GM12873 (cell line): ENCODE measurements at regions not wholly inside any gene's neighbourhood (a gene's known extent, or its start where the extent isn't known, plus 50 kb on each side); places are given as distances from the start of the nearest gene placed in this dataset.

Experiments used
- TF ChIP-seq, protein P1 (sequence below): IDR thresholded peaks from 2 replicates; pipeline ENCODE4 v1.5.1; 2012; ENCODE audit warnings: low read depth, mild to moderate bottlenecking, moderate library complexity, low read length, control low read depth; ENCODE audit not compliant: insufficient read depth; ENCODE audit errors: missing control alignments

DNA sequence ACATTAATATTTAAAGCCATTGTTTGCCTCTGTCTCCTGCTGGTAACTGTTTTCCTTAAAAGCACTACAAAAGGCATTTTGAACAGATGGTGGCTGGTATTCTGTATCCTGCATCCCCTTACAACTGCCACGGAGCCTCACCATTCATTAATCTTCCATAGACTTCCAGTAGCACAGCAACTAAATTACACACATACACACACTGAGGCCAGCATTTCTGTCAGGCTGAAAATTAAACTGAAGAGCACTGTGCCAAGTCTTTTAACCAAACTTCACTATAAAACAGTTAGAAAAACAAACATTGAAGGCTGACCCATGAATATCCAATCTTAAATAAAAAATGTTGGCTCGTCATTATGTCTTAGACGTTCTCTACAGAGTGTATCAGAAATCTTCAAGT lies 697.8 kb downstream of the DACH1 start:
- TF ChIP-seq, protein P1, sequence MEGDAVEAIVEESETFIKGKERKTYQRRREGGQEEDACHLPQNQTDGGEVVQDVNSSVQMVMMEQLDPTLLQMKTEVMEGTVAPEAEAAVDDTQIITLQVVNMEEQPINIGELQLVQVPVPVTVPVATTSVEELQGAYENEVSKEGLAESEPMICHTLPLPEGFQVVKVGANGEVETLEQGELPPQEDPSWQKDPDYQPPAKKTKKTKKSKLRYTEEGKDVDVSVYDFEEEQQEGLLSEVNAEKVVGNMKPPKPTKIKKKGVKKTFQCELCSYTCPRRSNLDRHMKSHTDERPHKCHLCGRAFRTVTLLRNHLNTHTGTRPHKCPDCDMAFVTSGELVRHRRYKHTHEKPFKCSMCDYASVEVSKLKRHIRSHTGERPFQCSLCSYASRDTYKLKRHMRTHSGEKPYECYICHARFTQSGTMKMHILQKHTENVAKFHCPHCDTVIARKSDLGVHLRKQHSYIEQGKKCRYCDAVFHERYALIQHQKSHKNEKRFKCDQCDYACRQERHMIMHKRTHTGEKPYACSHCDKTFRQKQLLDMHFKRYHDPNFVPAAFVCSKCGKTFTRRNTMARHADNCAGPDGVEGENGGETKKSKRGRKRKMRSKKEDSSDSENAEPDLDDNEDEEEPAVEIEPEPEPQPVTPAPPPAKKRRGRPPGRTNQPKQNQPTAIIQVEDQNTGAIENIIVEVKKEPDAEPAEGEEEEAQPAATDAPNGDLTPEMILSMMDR: no peak

DNA sequence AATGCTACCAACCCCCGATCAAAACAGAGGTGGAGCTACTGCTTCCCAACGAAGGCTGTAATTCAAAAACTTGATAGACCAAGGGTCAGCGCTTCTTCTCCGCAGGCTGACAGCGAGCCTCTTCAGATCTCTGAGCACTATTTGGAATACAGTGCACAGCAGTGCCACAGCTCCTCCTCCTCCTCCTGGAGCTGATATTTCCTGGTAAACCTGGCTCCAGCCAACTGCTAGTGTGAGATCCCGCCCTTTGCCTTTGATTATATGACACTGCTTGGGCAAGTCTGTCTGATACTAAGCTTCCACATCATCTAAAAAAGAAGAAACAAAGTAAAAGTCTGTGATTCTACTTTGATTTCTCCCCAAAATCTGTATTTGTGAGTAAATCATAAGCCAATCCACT lies 710.5 kb downstream of the DACH1 start:
- TF ChIP-seq, protein P1: no peak

DNA sequence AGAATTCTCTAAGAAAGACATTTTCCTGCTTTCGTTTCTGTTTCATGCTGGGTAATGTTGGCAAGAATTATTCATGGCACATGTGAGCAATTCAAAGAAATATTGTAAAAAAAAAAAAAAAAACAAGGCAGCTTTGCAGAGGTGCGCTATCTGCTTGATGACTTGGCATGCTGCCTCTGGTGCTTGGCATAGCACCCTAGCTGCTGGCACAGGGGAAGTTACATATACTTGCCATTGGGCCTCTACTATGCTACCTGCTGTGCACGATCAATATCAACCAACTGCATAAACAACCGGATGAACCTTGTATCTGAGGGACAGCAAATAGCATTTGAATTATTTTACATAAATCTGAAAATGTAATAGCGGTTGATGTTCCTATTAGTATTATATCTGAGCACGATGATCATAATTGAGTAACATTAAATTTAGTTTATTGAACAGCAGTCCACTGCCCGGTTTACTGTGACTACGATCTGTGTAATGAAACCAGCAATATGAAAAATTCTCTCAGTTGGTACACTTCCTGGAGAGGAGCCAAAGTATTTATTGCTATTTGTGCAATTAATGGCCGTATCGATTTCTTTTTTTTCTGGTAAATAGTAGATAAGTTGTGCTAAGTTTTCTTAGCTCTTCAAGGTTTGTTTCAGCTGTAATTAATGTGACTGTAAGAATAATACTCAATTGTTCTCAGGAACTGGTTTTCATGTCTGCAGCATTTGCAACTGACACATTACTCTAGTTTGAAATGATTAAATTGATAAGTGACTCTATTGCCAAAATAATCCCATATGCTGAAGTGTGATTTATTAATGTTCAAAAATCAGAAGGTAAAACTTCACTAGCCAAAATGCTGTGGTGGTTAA lies 717.3 kb downstream of the DACH1 start:
- TF ChIP-seq, protein P1: no peak

DNA sequence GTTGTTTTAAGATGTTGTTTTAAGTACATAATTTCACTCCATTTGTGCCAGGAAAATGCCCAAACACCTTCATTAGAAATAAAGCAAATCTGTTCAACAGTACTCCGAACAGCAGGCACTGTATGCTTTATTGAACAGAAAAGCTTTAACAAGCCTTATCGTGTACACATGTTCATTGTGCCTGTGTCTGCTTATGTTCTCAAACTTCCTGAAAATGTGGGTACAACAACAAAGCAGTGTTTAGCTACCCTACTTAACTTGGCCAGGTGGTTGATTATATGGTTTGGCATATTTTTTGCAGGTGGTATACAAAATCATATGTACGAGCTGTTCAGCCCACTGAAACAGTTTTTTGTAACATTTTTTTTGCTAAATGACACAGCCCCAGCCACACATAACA lies 718.0 kb downstream of the DACH1 start:
- TF ChIP-seq, protein P1: no peak

DNA sequence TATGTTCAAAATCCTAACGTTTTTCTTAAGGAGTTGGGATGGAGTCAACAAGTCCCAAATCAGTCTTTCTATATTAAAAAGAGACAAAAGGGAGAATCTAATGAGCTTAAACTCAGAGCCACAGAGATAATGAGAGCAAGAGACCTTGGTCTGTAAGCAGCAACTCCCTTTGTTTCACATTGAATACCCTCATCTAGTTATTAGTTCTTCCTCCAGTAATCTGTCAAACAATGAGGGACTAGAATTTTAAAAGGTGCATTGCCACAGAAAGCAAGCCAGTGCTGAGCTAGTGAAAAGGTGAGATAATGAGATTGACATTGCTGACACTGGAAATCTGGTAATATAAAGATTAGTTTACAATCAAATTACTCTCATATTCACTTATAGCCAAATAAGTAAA lies 718.6 kb downstream of the DACH1 start:
- TF ChIP-seq, protein P1: no peak

DNA sequence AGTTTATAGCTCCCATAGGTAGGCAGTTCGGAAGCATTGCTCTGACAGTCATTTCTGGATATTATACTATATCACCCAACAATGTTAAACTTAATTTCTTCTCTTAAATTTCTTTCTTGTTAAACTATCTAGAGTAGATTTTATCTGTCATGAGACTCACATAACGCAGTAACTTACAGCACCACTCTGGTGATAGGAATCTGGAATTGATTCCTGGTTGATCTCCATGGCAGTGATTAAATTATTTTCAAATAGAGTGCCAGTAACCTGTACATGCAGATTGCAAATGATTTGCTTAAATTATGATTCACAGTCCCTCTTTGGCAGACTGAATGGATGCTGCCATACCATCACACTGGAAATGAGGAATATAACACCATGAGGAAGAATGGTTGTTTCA lies 722.1 kb downstream of the DACH1 start:
- TF ChIP-seq, protein P1: no peak

DNA sequence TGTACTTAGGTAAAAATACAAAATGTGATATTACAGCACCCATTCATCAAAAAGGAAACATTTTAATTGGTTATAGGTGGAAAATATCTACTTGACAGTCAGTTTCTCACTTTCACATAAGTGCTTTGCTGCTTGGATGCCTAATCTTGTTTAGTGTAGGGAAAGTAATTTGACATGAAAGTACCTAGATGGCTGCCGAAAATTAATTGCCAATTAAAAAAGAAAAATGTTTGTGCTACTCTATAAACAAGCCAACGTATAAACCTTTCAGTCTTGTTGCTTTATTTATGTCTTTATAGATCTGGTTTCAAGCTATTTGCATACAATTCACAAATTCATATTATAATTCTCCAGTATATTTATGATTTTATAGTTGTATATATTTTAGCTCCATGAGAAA lies 729.9 kb downstream of the DACH1 start:
- TF ChIP-seq, protein P1: no peak
